GM21737 (cell line): ENCODE measurements at regions not wholly inside any gene's neighbourhood (a gene's known extent, or its start where the extent isn't known, plus 50 kb on each side); places are given as distances from the start of the nearest gene placed in this dataset.
"Not testable (repeated sequence)": the region's sequence is repeated elsewhere in the genome, so short reads cannot be mapped to it uniquely, and the experiment has no call there.

Experiments
- ATAC-seq: cut with Tn5 transposase; IDR thresholded peaks from one replicate; pipeline ENCODE4 v1.9.1; 2021; ENCODE audit warnings: mild to moderate bottlenecking, moderate library complexity; ENCODE audit not compliant: unreplicated experiment

DNA sequence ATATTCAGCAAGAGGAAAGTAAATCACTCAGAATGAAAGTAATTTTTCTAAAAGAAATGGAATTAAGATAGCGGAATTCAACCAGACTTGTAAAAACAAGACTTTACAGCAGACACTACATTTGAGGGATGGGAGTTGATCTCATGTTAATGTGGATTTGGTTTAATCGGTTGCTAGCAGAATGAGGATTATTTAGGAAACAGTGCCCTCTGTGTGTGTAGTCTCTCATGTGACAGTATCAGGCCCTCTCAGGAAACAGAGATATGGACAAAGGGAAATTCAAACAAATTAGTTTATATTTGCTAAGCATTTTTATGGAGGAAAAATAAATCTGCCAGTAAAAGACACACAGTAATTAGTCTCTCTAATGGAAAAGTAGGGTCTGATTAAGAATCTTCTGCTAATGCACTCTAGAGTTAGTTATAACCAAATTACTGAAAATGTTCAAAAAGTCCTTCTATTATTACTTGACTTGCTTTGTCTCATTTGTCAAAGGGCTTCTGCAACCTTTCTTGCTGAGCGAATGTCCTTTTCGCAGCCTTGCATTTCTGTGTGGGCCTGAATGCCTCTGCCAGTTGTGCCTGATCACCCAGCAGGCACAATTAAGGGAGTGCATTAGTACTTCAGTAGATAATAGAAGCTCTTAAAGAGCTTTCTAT is 1282.3 kb upstream of the TENM3 start:
- no peak for ATAC-seq

DNA sequence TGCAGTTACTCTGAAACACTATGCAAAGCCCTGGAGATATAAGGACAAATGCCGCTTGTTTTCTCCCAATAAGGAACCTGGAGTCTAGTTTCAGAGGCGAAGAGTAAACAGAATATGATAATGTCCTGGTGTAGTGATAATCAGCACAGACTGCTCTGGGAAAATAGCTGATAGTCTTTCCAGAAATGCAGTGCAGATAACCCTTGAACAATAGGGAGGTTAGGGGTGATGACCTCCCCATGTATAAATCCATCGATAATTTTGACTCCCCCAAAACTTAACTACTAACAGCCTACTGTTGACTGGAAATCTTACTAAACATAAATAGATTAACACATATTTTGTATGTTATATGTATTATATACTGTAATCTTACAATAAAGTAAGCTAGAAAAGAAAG is 1280.9 kb upstream of the TENM3 start:
- ATAC-seq, result no peak

GRCh38 chr4:180966312-180966711 is 1276.9 kb upstream of the TENM3 start:
- ATAC-seq, result no peak

- no peak for ATAC-seq
Measured at GRCh38 chr4:180967936-180968335, 1275.3 kb upstream of the TENM3 start.

GRCh38 chr4:180973894-180974293 is 1269.3 kb upstream of the TENM3 start:
- no peak for ATAC-seq

DNA sequence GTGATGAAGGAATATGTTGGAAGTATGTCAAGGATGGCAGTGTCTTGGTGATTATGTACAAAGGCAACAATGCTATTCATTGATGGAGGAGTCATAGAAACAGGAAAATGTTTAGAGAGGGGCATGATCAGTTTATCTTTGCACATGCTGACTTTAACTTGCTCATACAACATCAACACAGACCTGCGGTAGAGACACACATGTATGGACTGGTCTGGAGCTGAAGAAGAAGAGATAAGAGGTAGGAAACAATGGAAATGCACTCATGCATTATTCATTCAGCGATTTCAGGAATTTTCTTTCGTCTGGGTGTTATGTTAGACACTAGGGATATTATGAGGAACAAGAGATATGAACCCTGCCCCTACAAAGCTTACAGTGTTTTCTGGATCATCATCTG is 1252.3 kb upstream of the TENM3 start:
- no peak for ATAC-seq

DNA sequence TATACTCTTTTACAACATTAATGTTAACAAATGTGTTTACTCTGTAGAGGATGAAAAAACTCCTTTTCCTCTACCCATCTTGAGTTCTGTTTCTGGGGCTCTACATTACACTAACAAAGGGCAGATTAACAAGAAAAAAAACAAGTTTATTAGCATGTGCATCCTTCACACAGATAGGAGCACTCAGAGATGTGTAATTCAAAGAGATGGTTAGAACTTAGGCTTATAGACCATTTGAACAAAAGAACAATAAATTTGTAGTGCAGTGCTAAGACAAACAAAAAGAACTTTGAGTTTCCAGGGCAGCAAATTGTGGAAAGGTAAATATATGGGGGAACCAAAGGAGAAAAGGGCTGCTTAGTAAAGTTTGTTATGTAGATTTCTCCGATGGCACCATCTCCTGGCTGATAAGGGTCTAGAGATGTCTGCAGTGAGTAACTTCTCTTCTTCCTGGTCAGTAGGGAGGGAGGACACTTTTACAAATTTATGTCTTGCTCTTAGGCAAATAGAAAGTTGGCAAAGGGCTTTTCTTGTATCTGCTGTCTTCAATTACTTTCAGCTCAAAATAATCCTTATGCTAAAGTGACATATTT is 1249.9 kb upstream of the TENM3 start:
- ATAC-seq, result no peak

- ATAC-seq, result no peak
Measured at GRCh38 chr4:180994722-180995121, 1248.5 kb upstream of the TENM3 start.

DNA sequence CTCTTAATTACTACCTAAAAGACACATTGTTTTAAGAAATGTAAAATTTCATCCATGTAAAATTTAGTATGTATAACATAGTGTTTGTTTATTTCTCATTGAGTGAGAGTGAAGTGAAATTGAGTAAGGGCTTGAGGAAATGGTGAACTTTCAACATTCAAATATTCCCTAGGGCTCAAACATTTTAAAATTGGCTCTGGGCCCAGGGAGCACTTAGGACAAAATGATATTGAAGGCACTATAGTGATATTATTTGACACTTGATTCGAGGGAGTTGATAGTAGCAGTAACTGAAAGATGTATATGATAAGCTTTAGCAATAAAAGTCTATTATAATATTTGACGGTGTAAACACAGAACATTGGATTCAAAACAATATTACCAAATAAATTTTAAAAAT is 1244.0 kb upstream of the TENM3 start:
- no peak for ATAC-seq

DNA sequence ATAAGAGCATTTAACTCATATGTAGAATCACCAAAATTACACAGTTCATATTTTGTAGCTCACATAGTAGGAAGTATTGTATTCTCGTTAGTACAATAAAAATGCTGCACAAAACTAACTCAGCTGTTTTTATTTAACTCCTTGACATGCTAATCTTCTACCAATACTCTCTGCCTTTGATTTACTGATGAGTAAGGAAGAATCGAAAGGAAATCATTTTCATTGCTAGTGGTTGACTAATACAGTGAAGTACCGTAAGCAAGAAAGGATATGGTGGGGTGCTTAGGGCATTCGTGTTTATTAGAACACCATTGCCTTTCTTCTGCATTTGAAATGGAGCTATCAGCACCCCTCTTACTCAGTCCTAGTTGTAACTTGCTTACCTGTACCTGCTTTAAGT is 1239.1 kb upstream of the TENM3 start:
- ATAC-seq, result no peak

DNA sequence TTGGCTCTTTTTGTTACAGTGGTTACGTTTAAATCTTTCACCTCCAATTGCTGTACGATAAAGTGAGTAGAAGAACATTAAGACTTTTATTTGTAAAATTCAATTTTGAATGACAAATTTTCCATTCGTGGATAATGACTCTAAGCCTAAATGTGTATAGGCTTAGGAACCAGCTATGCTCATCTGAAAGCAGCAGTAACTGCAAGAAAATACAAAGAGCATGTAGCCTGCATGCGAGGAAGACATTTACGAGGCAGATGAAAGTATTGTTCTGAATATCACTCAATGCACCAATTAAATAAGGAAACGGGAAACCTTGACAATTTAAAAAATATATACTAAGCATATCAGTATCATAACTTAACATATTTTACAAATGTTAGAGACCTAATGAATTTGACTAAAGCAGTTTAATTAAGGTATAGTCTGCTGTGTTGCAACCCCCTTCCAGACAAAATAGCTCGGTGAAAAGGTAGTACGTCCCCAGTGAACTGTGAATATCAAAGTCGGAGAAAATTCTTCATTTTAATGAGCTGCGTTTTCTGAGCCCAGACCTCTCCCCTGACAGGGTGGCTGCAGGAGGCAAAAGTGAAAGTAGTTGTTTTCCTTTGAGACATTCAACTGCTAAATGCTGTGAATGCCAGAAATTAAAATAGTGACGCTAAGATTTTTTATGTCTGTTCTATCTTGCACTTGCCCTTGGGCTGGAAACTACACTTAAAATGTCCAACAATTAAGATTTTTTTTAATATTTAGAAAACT is 1236.5 kb upstream of the TENM3 start:
- no peak for ATAC-seq

DNA sequence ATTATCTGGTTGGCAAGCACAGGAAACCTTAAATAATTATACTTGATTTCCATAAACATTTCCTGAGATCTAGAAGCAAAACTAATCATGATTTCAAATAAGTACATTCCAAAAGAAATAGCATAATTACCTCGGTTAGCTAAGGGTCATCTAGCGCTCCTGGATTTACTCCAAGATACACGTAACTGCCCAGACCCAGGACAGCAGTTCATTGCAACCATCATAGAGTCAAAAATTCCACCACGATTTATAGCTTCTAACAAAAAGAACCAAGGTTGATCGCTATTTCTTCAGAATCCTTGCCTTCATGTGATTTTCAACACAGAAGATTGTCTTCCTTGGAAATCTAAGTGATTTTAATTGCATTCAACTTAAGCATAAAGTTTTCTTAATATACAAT is 1235.5 kb upstream of the TENM3 start:
- ATAC-seq, result no peak

- no peak for ATAC-seq
Measured at GRCh38 chr4:181008164-181008563, 1235.0 kb upstream of the TENM3 start.

- no peak for ATAC-seq
Measured at GRCh38 chr4:181013162-181013561, 1230.0 kb upstream of the TENM3 start.

- ATAC-seq, result no peak
Measured at GRCh38 chr4:181017038-181017437, 1226.2 kb upstream of the TENM3 start.

- ATAC-seq, result no peak
Measured at GRCh38 chr4:181018472-181018871, 1224.7 kb upstream of the TENM3 start.

DNA sequence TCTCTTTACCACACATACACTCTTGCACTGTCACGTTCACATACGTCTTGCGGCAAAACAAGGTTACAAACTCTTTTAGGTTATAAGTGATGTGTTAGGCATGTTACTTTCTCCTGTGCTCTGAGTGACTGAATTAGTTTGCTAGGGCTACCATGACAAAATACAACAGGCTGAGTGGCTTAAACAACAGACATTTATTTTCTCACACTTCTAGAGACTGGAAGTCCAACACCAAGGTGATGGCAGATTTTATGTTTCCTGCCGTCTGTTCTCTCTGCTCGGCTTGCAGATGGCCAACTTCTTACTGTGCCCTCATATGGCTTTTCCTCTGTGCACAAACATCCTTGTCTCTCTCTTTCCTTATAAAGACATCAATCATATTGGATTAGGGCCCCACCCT is 1224.3 kb upstream of the TENM3 start:
- ATAC-seq, result no peak

GRCh38 chr4:181020456-181020855 is 1222.7 kb upstream of the TENM3 start:
- no peak for ATAC-seq

DNA sequence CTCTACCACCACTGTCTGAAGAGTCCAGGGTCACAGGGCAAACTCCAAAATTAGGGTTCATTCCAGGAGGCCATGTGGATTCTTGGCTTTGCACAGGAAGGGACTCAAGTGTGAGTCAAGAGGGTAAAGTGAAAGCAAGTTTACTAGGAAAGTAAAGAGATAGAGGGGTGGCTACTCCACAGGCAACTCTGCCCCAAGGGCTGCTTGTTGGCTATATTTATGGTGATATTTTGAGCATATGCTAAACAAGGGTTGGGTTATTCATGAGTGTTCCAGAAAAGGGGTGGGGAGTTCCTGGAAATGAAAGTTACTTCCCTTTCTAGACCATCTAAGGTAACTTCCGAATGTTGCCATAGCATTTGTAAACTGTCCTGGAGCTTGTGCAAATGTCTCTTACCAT is 1222.0 kb upstream of the TENM3 start:
- ATAC-seq, result no peak

GRCh38 chr4:181030135-181030921 is 1212.9 kb upstream of the TENM3 start:
- ATAC-seq, result not testable (repeated sequence)

DNA sequence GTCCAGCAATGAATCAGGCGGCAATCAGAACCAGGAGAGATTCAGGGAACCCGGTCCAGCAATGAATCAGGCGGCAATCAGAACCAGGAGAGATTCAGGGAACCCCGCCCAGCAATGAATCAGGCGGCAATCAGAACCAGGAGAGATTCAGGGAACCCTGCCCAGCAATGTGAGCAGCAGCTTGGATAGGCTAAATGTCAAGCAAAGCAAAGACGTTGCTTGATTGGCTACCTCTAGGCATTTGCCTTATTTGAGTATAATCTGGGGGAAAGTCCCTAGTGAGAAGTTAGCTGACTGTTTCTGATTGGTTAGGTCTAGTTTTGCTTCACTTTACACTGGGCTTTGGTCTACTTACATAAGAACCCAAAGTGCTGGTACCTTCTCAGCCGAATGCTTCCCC is 1212.2 kb upstream of the TENM3 start:
- no peak for ATAC-seq

GRCh38 chr4:181043486-181043885 is 1199.7 kb upstream of the TENM3 start:
- no peak for ATAC-seq
